ENCODE measurements at regions not wholly inside any gene's neighbourhood (a gene's known extent, or its start where the extent isn't known, plus 50 kb on each side); places are given as distances from the start of the nearest gene placed in this dataset.

- H3K27ac ChIP-seq: no peak overlapping the region
- H3K4me1 ChIP-seq: no peaks in the 10 kb centered on the region
- FAIRE-seq (no peak), ATAC-seq (no peak), DNase-seq (ENCODE audit: low read depth in 1 of 2, low spot score in 1 of 2) (no peak)
- no peak overlapping the region for H3K4me2 ChIP-seq
- WGBS (ENCODE audit: missing lambda C conversion rate): 42% methylated on average over 3 of the region's 3 CpGs
- POLR2A ChIA-PET: no interaction called here
- CTCF ChIA-PET: no interaction called here
- no peak for TF ChIP-seq NPAS2 (CRISPR knock-in tag; IDR thresholded peaks at IDR 0.05; ENCODE audit: borderline replicate concordance)
- no peak for TF ChIP-seq MYC (IDR thresholded peaks at IDR 0.05; ENCODE audit: borderline replicate concordance, low read length)
- no peak for TF ChIP-seq ZSCAN20 (CRISPR knock-in tag; IDR thresholded peaks at IDR 0.05)
- TF ChIP-seq HMGXB4 (CRISPR knock-in tag; IDR thresholded peaks at IDR 0.05; ENCODE audit: borderline replicate concordance): no peak
- no peak overlapping the region for H3K4me3 ChIP-seq
- H3K9me3 ChIP-seq: peaks cover 6% of the 10 kb centered on the region; the same call in 1 of the 3 replicates
Observed at GRCh38 chr7:138374119-138374693, 85.9 kb upstream of the TRIM24 start.

GRCh38 chr7:138377306-138377705 lies 82.8 kb upstream of the TRIM24 start:
- ChIA-PET CTCF (no interaction called here), POLR2A (no interaction called here)
- FAIRE-seq (no peak), ATAC-seq (no peak), DNase-seq (ENCODE audit: low read depth in 1 of 2, low spot score in 1 of 2) (no peak)
- TF ChIP-seq ZFP36 (IDR thresholded peaks at IDR 0.05; ENCODE audit: borderline replicate concordance, partially characterized antibody) (no peak), CHD4 (IDR thresholded peaks at IDR 0.05; ENCODE audit: borderline replicate concordance) (no peak), HEYL (CRISPR knock-in tag; IDR thresholded peaks at IDR 0.05) (no peak)
- Histone ChIP-seq H3K4me3 (no peak overlapping the region), H3K4me1 (no peaks in the 10 kb centered on the region), H3K4me2 (no peak overlapping the region), H3K27ac (no peak overlapping the region), H3K9me3 (no peaks in the 10 kb centered on the region)
- WGBS (ENCODE audit: missing lambda C conversion rate): 21% methylated on average over 2 of the region's 2 CpGs

- Histone ChIP-seq H3K4me1 (no peaks in the 10 kb centered on the region), H3K9me3 (no peaks in the 10 kb centered on the region), H3K27ac (no peak overlapping the region), H3K4me3 (no peak overlapping the region), H3K4me2 (no peak overlapping the region)
- FAIRE-seq: no peak
- CTCF ChIA-PET: no interaction called here
- DNase-seq (ENCODE audit: low read depth in 1 of 2, low spot score in 1 of 2): no peak
- TF ChIP-seq MAFK (IDR thresholded peaks at IDR 0.05; ENCODE audit: partially characterized antibody) (peak; percentile 46), KDM5A (IDR thresholded peaks at IDR 0.05) (no peak)
- no peak for ATAC-seq
- 38% methylated on average over 11 of the region's 19 CpGs for WGBS (ENCODE audit: missing lambda C conversion rate)
- POLR2A ChIA-PET: no interaction called here
Observed at GRCh38 chr7:138378741-138379559, 81.1 kb upstream of the TRIM24 start.

- 30% methylated on average over 2 of the region's 2 CpGs for WGBS (ENCODE audit: missing lambda C conversion rate)
- FAIRE-seq: no peak
- TF ChIP-seq GATA3 (IDR thresholded peaks at IDR 0.05; ENCODE audit: borderline replicate concordance) (no peak), MAZ (IDR thresholded peaks at IDR 0.05; ENCODE audit: borderline replicate concordance, low read depth, low read length) (no peak), KDM1A (IDR thresholded peaks at IDR 0.05; ENCODE audit: low read depth) (no peak), REST (IDR thresholded peaks at IDR 0.05) (no peak), CBX2 (IDR thresholded peaks at IDR 0.05; ENCODE audit: borderline replicate concordance, low read depth) (no peak), RFX5 (IDR thresholded peaks at IDR 0.05) (no peak), SREBF2 (IDR thresholded peaks at IDR 0.05) (no peak), RAD21 (conservative IDR thresholded peaks at IDR 0.05 in 1 of 2, IDR thresholded peaks at IDR 0.05 in 1 of 2) (no peak), ZC3H11A (IDR thresholded peaks at IDR 0.05) (no peak), BCL3 (IDR thresholded peaks at IDR 0.05) (no peak), HES2 (IDR thresholded peaks at IDR 0.05) (no peak), PHF8 (IDR thresholded peaks at IDR 0.05; ENCODE audit: borderline replicate concordance, low read depth) (no peak)
Observed at GRCh38 chr7:138382862-138383565, 77.0 kb upstream of the TRIM24 start.

More at GRCh38 chr7:138382862-138383565, 77.0 kb upstream of the TRIM24 start:
- Histone ChIP-seq H3K4me1 (no peaks in the 10 kb centered on the region), H3K4me3 (no peak overlapping the region), H3K4me2 (no peak overlapping the region), H3K9me3 (peaks cover 7% of the 10 kb centered on the region; the same call in 2 of the 3 replicates), H3K27ac (no peak overlapping the region)
- ChIA-PET POLR2A (interaction anchor here (0.7 kb wide), 1 partner anchor 9 kb away, joined by 5 read pairs; no protein-coding TSS in a partner anchor), CTCF (no interaction called here)
- ATAC-seq (no peak), DNase-seq (ENCODE audit: low read depth in 1 of 2, low spot score in 1 of 2) (no peak)
